ELF-1 (cell line): ENCODE measurements at regions not wholly inside any gene's neighbourhood (a gene's known extent, or its start where the extent isn't known, plus 50 kb on each side); places are given as distances from the start of the nearest gene placed in this dataset.
A peak's percentile ranks its signal among the peaks of the same experiment; 100 is the strongest.
"Not testable (repeated sequence)": the region's sequence is repeated elsewhere in the genome, so short reads cannot be mapped to it uniquely, and the experiment has no call there.

Experiments
- DNase-seq: peaks from one replicate; pipeline ENCODE4 v3.0.0-alpha.2; 2016; ENCODE audit warnings: low read depth, low spot score

DNA sequence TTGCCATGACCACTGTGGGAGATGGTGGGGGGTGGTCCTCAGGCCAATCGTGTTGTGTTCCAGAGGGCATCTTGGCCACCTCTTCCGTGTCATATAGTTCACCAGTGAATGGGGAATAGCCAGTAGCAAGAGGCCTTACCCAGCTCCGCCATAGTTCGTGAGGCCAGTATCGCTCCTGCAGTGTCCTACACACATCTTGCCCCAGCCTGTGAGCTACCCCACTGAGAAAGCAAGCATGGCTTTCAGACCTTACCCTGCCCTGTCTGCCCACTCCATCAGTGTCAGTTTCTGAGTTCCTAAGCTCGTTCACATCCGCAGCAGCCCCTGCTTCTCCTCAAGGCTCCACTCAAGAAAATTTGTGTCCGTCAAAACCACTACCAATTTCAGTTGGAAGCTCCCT is 586.0 kb upstream of the PABPC5 start:
- DNase-seq: not testable (repeated sequence)

DNA sequence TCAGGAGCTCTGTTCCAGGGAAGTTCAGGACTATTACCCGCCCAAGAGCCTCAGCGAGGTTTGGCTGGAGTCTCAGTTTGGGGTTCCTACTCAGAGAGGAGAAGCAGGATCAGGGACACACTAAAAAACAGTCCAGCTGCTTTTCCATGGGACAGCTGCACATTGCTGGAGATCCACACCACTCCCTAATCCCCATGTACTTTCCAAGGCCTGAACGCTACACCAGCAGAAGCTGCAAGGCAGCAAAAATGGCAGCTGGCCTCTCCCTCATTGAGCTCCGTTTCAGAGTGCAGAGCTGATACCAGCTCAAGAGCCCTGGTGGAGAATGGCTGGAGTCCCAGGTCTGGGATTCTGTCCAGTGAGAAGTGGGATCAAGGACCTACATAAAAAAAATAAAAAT is 551.2 kb upstream of the PABPC5 start:
- no peak for DNase-seq

DNA sequence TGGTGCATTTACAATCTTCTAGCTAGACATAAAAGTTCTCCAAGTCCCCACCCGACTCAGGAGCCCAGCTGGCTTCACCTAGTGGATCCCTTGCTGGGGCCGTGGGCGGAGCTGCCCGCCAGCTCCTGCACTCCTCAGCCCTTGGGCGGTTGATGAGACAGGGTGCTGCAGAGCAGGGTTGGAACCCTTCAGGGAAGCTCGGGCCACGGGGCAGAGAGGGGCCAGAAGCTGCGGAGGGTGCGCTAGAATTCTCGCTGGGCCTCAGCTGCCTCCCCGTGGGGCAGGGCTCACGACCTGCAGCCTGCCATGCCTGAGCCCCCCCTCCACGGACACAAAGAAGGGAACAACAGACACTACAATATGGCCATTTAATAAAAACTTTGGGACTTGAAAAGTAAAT is 519.8 kb upstream of the PABPC5 start:
- not testable (repeated sequence) for DNase-seq

DNA sequence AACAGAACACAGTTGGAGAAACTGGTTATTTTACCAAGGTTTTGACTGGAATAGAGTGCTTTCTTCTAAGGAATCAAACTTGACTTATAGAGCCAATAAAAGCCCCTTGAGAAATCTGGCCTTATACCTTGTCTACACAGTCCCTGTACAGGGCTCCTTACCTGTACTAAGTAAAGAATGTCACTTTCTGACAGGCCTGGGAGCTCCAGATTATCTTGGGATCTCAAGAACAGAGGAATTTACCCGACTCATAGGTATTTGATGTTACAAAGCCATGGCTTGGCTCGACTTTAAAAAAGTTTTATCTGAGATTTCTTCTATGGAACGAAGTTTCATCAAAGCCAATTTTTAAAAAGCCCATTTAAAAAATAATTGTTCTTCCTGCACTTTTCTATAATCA is 487.8 kb upstream of the PABPC5 start:
- not testable (repeated sequence) for DNase-seq

DNA sequence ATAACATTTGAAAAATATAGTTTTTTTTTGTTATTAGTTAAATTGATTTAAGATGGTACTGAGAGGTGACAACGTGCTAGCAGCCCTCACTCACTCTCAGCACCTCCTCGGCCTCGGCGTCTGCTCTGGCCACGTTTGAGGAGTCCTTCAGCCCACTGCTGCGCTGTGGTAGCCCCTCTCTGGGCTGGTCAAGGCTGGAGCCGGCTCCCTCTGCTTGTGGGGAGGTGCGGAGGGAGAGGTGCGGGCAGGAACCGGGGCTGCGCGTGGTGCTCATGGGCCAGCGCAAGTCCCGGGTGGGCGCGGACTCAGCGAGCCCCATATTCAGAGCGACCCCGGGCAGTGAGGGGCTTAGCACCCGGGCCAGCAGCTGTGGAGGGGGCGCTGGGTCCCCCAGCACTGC is 439.4 kb upstream of the PABPC5 start:
- not testable (repeated sequence) for DNase-seq

DNA sequence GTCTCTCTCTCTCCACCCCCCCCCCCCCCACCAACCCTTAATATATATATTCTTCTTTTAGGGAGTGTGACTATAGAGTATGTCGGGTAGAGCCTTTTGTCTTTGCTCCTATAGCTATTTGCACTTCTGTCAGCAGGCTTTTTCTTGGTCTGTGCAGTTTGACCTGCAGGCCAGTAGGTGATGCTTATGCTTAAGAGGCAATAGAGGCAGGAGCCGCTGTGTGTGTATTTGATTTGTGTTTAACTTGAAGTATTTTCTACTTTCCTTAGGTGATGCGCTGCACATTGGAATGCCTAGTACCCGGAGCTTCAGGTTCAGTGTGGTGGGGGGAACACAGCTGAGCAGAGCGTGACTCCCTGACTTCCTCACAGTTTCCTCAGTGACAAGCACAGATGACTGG is 416.5 kb upstream of the PABPC5 start:
- peak; percentile 29 for DNase-seq

DNA sequence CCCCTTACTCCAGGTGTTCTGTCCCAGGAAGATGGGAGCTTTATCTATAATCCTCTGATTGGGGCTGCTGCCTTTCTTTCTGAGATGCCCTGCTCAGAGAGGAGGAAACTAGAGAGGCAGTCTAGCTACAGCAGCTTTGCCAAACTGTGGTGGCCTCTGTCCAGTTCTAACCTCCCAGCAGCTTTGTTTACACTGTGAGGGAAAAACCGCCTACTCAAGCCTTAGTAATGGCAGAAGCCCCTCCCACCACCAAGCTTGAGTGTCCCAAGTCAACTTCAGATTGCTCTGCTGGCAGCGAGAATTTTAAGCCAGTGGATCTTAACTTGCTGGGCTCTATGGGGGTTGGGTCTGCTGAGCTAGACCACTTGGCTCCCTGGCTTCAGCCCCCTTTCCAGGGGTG is 394.9 kb upstream of the PABPC5 start:
- peak; percentile 14 for DNase-seq

DNA sequence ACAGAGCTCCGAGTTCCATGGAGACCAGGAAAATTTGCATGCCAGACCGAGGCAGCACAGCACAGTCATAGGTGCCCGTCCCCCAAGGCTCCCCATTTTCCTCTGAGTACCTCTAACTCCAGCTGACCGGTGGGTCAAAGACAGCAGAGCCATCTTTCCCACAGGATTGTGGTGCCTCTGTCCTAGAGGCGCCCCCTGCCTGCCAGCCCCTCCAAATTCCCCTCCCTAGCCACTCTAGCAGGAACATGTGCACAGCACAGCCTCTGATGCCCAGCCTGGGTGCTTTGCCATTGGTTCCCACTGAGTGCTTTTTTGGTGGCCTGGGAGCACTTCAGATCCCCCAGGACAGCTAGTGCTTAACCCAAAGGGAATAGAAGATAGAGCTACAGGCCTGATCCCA is 368.5 kb upstream of the PABPC5 start:
- DNase-seq: no peak

DNA sequence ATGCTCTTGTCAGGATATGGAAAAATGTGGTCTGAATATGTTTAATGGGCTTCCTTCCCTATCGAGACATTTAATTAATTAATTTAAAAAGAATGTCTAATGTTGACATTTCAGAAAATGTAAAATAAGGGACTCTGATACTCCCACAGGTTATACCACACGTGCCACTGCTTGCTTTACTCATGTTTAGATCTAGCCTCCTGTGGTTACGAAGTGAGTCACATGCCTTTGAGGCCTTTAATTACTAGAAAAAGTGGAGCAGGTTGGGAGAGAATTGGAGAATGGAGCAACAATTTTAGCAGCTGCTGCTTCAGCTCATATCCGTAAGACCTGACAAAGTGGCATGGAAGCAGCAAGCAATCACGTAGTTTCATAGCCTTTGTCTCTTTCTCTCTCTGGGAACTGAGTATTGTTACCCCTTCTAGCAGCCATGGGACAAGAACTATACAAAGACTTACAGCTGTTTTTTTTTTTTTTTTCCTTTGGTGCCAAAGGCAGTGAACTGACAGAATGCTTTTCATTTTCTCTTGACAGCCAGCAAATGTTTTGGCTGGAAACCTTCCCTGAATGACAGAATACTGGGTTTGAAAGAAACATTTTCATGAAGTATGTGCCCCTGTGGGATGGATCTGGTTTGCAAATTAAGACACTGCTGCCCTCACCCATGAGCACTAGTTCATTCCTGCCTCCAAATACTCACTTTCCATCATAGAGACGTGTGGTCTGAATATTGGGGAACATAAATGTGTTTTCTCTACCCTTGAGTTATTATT is 355.1 kb upstream of the PABPC5 start:
- peak; percentile 10 for DNase-seq

DNA sequence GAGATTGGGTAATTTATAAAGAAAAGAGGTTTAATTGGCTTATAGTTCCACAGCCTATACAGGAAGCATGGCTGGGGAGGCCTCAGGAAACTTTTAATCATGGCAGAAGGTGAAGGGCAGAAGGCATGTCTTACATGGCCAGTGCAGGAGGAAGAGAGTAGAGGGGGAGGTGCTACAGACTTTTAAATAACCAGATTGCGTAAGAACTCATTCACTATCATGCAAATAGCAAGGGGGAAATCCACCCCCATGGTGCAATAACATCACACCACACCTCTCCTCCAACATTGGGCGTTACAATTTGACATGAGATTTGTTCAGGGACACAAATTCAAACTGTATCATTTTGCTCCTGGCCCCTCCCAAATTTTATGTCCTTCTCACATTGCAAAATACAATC is 353.8 kb upstream of the PABPC5 start:
- no peak for DNase-seq

DNA sequence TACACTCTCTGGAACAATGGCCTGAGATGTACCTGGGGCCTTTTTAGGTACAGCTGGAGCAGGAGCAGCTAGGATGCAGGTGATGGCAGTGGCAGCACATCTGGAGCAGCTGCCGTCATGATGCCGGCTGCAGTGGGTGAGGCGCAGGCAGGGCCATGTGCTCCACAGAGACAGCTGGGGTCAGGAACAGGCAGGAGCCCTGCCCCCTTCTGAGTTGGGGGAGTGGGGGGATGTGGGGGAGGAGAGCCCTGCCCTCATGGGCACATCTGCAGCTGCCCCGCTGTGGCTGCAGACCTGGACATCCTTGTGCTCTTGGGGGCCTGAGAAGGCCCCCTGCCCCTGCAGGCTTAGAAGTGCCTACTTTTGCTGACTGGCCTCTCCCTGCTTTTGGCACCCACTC is 352.8 kb upstream of the PABPC5 start:
- no peak for DNase-seq

DNA sequence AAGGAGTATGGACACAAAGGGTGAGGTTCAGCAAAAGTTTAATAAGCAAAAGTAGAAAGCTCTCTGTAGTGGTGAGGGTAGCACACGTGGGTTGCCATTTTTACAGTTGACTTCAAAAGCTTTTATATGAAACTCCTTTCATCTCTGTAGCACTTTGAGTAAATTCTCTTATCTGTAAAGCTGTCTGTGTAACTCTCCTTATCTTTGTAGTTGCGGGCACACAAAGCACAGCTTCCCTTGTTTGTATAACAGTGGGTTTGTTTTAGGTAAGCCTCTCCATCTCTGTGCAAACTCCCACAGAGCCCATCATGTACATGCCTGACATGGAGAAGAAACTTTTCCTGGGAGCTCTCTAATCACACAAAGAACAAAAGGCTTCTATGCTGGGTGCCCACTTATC is 325.9 kb upstream of the PABPC5 start:
- peak; percentile 3 for DNase-seq

DNA sequence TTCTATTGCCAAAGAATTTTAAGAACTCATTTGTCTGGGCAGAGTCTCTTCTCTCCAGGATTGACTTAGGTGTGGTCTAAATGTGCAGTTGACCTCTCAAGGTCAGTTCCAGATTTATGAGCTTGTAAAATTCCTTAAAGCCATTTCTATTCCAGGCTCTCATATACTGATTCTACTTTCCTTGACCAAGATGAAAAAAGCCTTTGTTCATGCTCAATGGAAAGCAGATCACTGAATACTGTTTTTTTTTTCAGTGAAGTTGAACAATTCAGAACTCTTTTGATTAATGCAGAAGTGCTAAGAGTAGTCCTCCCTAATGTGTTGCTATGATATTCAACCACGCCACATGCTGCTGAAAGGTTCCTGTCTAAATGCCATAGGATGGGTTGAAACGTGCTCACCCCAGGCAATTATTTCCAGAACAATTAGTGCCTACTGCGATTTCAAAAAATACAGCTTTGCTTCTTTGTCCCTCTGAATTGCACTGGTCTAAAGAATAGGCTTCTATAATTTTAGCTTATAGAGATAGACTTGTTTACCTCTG is 312.4 kb upstream of the PABPC5 start:
- no peak for DNase-seq

DNA sequence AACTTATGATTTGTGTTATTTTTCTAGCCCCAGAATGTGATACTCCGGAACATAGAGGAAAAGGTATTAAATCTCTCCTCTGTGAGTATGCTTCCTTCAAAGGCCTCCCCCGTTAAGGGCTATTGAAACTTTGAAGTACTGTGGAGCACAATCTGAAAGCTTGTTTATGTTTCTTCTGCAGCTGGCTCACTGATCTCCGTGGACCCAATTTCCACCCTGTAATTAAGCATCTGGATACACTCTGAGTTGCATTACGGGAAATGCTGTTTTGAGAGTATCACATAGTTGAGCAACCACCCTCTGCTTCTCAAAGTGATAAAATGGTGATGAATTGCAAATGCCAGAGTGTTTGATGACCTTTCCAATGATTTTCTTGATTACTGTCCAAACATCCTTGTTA is 296.8 kb upstream of the PABPC5 start:
- no peak for DNase-seq
